ENCODE measurements at regions not wholly inside any gene's neighbourhood (a gene's known extent, or its start where the extent isn't known, plus 50 kb on each side); places are given as distances from the start of the nearest gene placed in this dataset.

GRCh38 chr16:14360326-14361037 lies 269.6 kb downstream of the PARN start:
- DNase-seq (ENCODE audit: low spot score) = no peak

GRCh38 chr16:14358697-14359305 lies 271.3 kb downstream of the PARN start:
- no peak for DNase-seq (ENCODE audit: low spot score)

- DNase-seq (ENCODE audit: low spot score) = no peak
Measured at GRCh38 chr16:14357328-14357727, 272.7 kb downstream of the PARN start.

- no peak for DNase-seq (ENCODE audit: low spot score)
Measured at GRCh38 chr16:14356064-14356463, 274.0 kb downstream of the PARN start.

GRCh38 chr16:14354561-14355351 lies 275.3 kb downstream of the PARN start:
- peak; percentile 35 for DNase-seq (ENCODE audit: low spot score)

- DNase-seq (ENCODE audit: low spot score) = no peak
Measured at GRCh38 chr16:14353340-14353739, 276.7 kb downstream of the PARN start.

GRCh38 chr16:14351647-14352046 lies 278.4 kb downstream of the PARN start:
- no peak for DNase-seq (ENCODE audit: low spot score)

GRCh38 chr16:14350626-14351025 lies 279.4 kb downstream of the PARN start:
- DNase-seq (ENCODE audit: low spot score) = no peak

- DNase-seq (ENCODE audit: low spot score) = no peak
Measured at GRCh38 chr16:14350081-14350480, 279.0 kb downstream of the MRTFB start.

GRCh38 chr16:14347706-14348105 lies 276.6 kb downstream of the MRTFB start:
- no peak for DNase-seq (ENCODE audit: low spot score)

GRCh38 chr16:14346278-14347142 lies 275.4 kb downstream of the MRTFB start:
- no peak for DNase-seq (ENCODE audit: low spot score)

- no peak for DNase-seq (ENCODE audit: low spot score)
Measured at GRCh38 chr16:14345512-14346115, 274.5 kb downstream of the MRTFB start.

- DNase-seq (ENCODE audit: low spot score) = no peak
Measured at GRCh38 chr16:14344945-14345344, 273.8 kb downstream of the MRTFB start.

- no peak for DNase-seq (ENCODE audit: low spot score)
Measured at GRCh38 chr16:14344292-14344691, 273.2 kb downstream of the MRTFB start.

GRCh38 chr16:14341324-14342225 lies 270.5 kb downstream of the MRTFB start:
- DNase-seq (ENCODE audit: low spot score) = no peak

- no peak for DNase-seq (ENCODE audit: low spot score)
Measured at GRCh38 chr16:14339694-14340093, 268.6 kb downstream of the MRTFB start.

GRCh38 chr16:14338969-14339368 lies 267.9 kb downstream of the MRTFB start:
- no peak for DNase-seq (ENCODE audit: low spot score)

- no peak for DNase-seq (ENCODE audit: low spot score)
Measured at GRCh38 chr16:14338236-14338635, 267.1 kb downstream of the MRTFB start.

- DNase-seq (ENCODE audit: low spot score) = peak; percentile 67
Measured at GRCh38 chr16:14337303-14338191, 266.4 kb downstream of the MRTFB start.

GRCh38 chr16:14335297-14335696 lies 264.2 kb downstream of the MRTFB start:
- DNase-seq (ENCODE audit: low spot score) = no peak

Measured in GM03348 (cell line).